ENCODE measurements at regions not wholly inside any gene's neighbourhood (a gene's known extent, or its start where the extent isn't known, plus 50 kb on each side); places are given as distances from the start of the nearest gene placed in this dataset.

DNA sequence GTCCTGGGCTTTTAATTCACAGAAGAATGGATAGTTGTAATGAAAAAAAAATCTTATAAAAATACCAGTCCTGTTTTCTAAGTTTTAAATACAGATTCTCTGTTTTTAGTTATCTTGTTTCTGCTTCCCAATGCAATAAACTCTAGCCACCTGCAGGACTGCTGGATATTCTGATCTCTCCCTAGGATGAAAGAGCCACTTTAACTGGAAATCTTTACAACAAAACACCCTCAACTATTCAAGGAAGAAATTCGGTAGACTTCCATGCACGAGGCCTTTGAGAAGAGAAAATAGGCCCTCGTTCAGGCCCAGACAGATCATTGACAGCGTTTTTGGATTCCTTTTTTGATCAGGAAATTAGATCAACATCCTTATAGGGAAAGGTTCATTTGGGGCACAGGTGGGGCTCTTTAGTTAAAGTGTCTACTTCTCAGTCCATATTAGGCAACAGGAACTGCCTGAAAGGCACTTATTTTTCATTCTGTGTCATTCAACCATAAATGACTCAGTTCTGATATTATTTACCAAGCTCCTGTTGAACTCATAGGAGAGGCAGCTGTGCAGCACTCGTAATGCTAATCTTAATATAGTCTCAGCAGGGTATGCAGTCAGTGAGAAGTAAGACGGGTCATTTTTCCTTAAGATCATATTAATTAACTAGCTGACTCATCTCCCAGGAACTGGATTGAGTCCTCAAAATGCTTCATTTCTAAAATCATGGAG lies 71.1 kb upstream of the ERRFI1 start:
- Histone ChIP-seq H3K9ac (ENCODE audit: low read depth in 1 of 2, low read length in 2 of 2) (peak overlapping the region in 1 of 2 donors; percentile 77), H3K36me3 (ENCODE audit: control insufficient read depth in 4 of 4, insufficient read depth in 3 of 4, low read depth in 1 of 4, low read length in 3 of 4) (no peaks in the 10 kb centered on the region), H3K27me3 (ENCODE audit: control insufficient read depth in 4 of 4, insufficient read depth in 4 of 4, low read length in 3 of 4) (no peaks in the 10 kb centered on the region), H3K9me3 (ENCODE audit: control insufficient read depth in 4 of 4, low read length in 3 of 4) (no peaks in the 10 kb centered on the region), H3K4me1 (ENCODE audit: control insufficient read depth in 4 of 4, insufficient read depth in 4 of 4, low read length in 3 of 4) (peaks cover 4 to 43% (median 22%) of the 10 kb centered on the region in 4 donors), H3K4me3 (ENCODE audit: low read depth in 1 of 3, low read length in 3 of 3) (no peak overlapping the region), H3K27ac (ENCODE audit: low read depth in 1 of 2, low read length in 2 of 2) (peak overlapping the region; percentile 90 to 91)
- DNase-seq (ENCODE audit: low spot score), result no peak
- 42% methylated on average over 6 of the region's 6 CpGs for WGBS
- TF ChIP-seq GABPA (IDR thresholded peaks at IDR 0.05 in 1 of 2, conservative IDR thresholded peaks at IDR 0.05 in 1 of 2) (peak in 1 of 2 donors; percentile 9), HNF4G (IDR thresholded peaks at IDR 0.05) (no peak), YY1 (IDR thresholded peaks at IDR 0.05) (peak; percentile 2), TAF1 (conservative IDR thresholded peaks at IDR 0.05) (no peak), RXRA (IDR thresholded peaks at IDR 0.05) (peak in 1 of 2 donors; percentile 58), FOXA1 (IDR thresholded peaks at IDR 0.05) (no peak), JUND (IDR thresholded peaks at IDR 0.05) (peak in 1 of 2 donors; percentile 43), HNF4A (conservative IDR thresholded peaks at IDR 0.05) (peak in 1 of 2 donors; percentile 24), FOXA2 (IDR thresholded peaks at IDR 0.05) (no peak)
- TF ChIP-seq, protein P1, sequence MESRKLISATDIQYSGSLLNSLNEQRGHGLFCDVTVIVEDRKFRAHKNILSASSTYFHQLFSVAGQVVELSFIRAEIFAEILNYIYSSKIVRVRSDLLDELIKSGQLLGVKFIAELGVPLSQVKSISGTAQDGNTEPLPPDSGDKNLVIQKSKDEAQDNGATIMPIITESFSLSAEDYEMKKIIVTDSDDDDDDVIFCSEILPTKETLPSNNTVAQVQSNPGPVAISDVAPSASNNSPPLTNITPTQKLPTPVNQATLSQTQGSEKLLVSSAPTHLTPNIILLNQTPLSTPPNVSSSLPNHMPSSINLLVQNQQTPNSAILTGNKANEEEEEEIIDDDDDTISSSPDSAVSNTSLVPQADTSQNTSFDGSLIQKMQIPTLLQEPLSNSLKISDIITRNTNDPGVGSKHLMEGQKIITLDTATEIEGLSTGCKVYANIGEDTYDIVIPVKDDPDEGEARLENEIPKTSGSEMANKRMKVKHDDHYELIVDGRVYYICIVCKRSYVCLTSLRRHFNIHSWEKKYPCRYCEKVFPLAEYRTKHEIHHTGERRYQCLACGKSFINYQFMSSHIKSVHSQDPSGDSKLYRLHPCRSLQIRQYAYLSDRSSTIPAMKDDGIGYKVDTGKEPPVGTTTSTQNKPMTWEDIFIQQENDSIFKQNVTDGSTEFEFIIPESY (IDR thresholded peaks at IDR 0.05), result no peak

DNA sequence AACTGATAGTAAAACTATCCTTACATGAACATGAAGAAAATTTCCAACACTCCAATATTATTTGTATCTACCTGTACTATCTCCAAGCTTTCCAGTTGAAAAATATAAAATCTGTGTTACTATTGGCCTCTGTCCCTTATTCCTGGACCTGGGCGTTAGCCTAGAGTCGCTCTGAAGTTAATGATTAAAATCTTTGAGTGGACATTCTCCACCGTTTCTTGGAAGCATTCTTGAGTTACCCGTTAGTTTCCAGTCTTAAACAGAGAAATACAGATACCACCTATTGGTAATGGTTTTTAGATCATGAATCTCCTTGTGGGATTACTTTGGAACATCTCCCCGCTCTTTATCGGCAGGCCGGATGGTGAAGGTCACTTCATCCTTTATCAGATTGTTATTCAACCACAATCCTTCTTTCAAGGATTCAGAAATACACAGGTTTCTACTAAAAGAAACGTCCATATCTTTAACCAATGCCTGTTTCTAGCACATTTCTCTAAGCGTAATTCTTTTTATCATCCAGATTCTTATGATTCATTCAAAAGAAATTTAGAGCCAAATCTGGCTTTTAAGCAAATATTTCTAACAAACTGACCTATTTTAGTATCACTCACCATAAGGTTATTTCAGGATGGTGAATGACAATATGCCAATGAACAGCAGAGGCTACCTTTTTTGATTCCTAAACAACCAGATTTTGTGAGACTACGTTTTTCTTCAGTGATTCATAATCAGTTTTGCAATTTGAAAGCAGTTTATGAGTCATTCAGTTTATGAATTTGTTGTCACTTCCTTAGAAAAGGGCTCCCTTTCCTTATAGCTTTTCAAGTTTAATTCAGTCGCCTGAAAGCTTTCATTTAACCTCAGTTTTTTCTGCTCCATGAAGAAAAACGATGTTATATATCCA lies 70.2 kb upstream of the ERRFI1 start:
- TF ChIP-seq RAD21 (IDR thresholded peaks at IDR 0.05) (no peak), RXRA (IDR thresholded peaks at IDR 0.05) (peak; percentile 17 to 39), SP1 (IDR thresholded peaks at IDR 0.05) (peak; percentile 30), FOXA1 (IDR thresholded peaks at IDR 0.05) (no peak), GABPA (IDR thresholded peaks at IDR 0.05 in 1 of 2, conservative IDR thresholded peaks at IDR 0.05 in 1 of 2) (no peak), EGR1 (IDR thresholded peaks at IDR 0.05; ENCODE audit: low read depth in 2 of 2) (no peak), YY1 (IDR thresholded peaks at IDR 0.05) (no peak), JUND (IDR thresholded peaks at IDR 0.05) (peak; percentile 45 to 70), HNF4G (IDR thresholded peaks at IDR 0.05) (no peak), FOXA2 (IDR thresholded peaks at IDR 0.05) (no peak), HNF4A (conservative IDR thresholded peaks at IDR 0.05) (peak; percentile 59 to 72), TAF1 (conservative IDR thresholded peaks at IDR 0.05) (no peak), NR2F2 (IDR thresholded peaks at IDR 0.05) (no peak)
- TF ChIP-seq, protein P2, sequence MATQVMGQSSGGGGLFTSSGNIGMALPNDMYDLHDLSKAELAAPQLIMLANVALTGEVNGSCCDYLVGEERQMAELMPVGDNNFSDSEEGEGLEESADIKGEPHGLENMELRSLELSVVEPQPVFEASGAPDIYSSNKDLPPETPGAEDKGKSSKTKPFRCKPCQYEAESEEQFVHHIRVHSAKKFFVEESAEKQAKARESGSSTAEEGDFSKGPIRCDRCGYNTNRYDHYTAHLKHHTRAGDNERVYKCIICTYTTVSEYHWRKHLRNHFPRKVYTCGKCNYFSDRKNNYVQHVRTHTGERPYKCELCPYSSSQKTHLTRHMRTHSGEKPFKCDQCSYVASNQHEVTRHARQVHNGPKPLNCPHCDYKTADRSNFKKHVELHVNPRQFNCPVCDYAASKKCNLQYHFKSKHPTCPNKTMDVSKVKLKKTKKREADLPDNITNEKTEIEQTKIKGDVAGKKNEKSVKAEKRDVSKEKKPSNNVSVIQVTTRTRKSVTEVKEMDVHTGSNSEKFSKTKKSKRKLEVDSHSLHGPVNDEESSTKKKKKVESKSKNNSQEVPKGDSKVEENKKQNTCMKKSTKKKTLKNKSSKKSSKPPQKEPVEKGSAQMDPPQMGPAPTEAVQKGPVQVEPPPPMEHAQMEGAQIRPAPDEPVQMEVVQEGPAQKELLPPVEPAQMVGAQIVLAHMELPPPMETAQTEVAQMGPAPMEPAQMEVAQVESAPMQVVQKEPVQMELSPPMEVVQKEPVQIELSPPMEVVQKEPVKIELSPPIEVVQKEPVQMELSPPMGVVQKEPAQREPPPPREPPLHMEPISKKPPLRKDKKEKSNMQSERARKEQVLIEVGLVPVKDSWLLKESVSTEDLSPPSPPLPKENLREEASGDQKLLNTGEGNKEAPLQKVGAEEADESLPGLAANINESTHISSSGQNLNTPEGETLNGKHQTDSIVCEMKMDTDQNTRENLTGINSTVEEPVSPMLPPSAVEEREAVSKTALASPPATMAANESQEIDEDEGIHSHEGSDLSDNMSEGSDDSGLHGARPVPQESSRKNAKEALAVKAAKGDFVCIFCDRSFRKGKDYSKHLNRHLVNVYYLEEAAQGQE (IDR thresholded peaks at IDR 0.05), result no peak
- TF ChIP-seq, protein P1 (IDR thresholded peaks at IDR 0.05), result no peak
- TF ChIP-seq, protein P3, sequence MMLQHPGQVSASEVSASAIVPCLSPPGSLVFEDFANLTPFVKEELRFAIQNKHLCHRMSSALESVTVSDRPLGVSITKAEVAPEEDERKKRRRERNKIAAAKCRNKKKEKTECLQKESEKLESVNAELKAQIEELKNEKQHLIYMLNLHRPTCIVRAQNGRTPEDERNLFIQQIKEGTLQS (IDR thresholded peaks at IDR 0.05), result no peak
- TF ChIP-seq, protein P4, sequence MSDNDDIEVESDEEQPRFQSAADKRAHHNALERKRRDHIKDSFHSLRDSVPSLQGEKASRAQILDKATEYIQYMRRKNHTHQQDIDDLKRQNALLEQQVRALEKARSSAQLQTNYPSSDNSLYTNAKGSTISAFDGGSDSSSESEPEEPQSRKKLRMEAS (IDR thresholded peaks at IDR 0.05), result no peak
- TF ChIP-seq, protein P5, sequence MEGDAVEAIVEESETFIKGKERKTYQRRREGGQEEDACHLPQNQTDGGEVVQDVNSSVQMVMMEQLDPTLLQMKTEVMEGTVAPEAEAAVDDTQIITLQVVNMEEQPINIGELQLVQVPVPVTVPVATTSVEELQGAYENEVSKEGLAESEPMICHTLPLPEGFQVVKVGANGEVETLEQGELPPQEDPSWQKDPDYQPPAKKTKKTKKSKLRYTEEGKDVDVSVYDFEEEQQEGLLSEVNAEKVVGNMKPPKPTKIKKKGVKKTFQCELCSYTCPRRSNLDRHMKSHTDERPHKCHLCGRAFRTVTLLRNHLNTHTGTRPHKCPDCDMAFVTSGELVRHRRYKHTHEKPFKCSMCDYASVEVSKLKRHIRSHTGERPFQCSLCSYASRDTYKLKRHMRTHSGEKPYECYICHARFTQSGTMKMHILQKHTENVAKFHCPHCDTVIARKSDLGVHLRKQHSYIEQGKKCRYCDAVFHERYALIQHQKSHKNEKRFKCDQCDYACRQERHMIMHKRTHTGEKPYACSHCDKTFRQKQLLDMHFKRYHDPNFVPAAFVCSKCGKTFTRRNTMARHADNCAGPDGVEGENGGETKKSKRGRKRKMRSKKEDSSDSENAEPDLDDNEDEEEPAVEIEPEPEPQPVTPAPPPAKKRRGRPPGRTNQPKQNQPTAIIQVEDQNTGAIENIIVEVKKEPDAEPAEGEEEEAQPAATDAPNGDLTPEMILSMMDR (IDR thresholded peaks at IDR 0.05; ENCODE audit: low read depth, low read length, missing input control), result no peak
- no peak for DNase-seq (ENCODE audit: low spot score)
- Histone ChIP-seq H3K27me3 (ENCODE audit: control insufficient read depth in 4 of 4, insufficient read depth in 4 of 4, low read length in 3 of 4) (no peaks in the 10 kb centered on the region), H3K9me3 (ENCODE audit: control insufficient read depth in 4 of 4, low read length in 3 of 4) (no peaks in the 10 kb centered on the region), H3K36me3 (ENCODE audit: control insufficient read depth in 4 of 4, insufficient read depth in 3 of 4, low read depth in 1 of 4, low read length in 3 of 4) (no peaks in the 10 kb centered on the region), H3K9ac (ENCODE audit: low read depth in 1 of 2, low read length in 2 of 2) (peak overlapping the region in 1 of 2 donors; percentile 88), H3K4me3 (ENCODE audit: low read depth in 1 of 3, low read length in 3 of 3) (no peak overlapping the region), H3K4me1 (ENCODE audit: control insufficient read depth in 4 of 4, insufficient read depth in 4 of 4, low read length in 3 of 4) (peaks cover 4 to 43% (median 22%) of the 10 kb centered on the region in 4 donors), H3K27ac (ENCODE audit: low read depth in 1 of 2, low read length in 2 of 2) (peak overlapping the region; percentile 90 to 91)
- 30% methylated on average over 12 of the region's 12 CpGs for WGBS
